ENCODE measurements at regions not wholly inside any gene's neighbourhood (a gene's known extent, or its start where the extent isn't known, plus 50 kb on each side); places are given as distances from the start of the nearest gene placed in this dataset.
"Not testable (repeated sequence)": the region's sequence is repeated elsewhere in the genome, so short reads cannot be mapped to it uniquely, and the experiment has no call there.

DNA sequence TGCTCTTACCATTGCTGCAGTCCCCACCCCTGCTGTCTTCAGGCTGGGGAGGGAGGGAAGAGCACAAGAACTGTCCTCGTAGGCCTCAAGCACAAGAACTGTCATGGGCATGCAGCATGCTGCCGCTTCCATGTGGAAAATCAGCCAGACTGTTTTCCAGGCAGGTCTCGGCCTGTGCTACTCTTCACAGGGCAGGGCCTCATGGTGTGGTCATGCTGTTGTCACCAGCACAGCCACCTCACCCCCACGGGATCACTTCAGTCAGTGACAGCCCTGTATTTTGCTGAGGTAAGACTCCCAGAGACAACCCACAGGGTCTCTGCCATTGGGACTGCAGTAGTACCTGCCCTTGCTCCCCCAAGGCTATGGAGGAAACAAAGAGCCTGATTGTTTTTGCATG is 205.3 kb downstream of the NAP1L3 start:
- Histone ChIP-seq H3K36me3 (replicated peaks in 1 of 2) (no peaks in the 10 kb centered on the region), H3K9me3 (replicated peaks in 1 of 3) (no peaks in the 10 kb centered on the region), H3K4me1 (replicated peaks in 1 of 2) (no peaks in the 10 kb centered on the region), H3K4me3 (no peak overlapping the region), H3K27me3 (no peaks in the 10 kb centered on the region), H3K27ac (no peak overlapping the region)
- intact Hi-C loops (cut with DNase I), result no loop called here
- TF ChIP-seq POLR2A (IDR thresholded peaks at IDR 0.05), result no peak
- TF ChIP-seq CTCF (IDR thresholded peaks at IDR 0.05), result no peak
- WGBS, 4 donors, result 74 to 93% (median 82%) methylated on average over 1 to 4 of the region's 4 CpGs
- DNase-seq, result no peak

GRCh38 chrX:93466383-93466782 is 207.0 kb downstream of the NAP1L3 start:
- TF ChIP-seq POLR2A (IDR thresholded peaks at IDR 0.05) (no peak), CTCF (IDR thresholded peaks at IDR 0.05) (no peak)
- intact Hi-C loops (cut with DNase I), result no loop called here
- H3K4me3 ChIP-seq, result no peak overlapping the region
- H3K9me3 ChIP-seq (replicated peaks in 1 of 3), result no peaks in the 10 kb centered on the region
- no peaks in the 10 kb centered on the region for H3K36me3 ChIP-seq (replicated peaks in 1 of 2)
- WGBS, 4 donors, result 55 to 68% (median 63%) methylated on average over 1 of the region's 1 CpG
- no peak overlapping the region for H3K27ac ChIP-seq
- no peak for DNase-seq
- no peaks in the 10 kb centered on the region for H3K27me3 ChIP-seq
- H3K4me1 ChIP-seq (replicated peaks in 1 of 2), result no peaks in the 10 kb centered on the region

GRCh38 chrX:93461060-93461459 is 212.3 kb downstream of the NAP1L3 start:
- no peaks in the 10 kb centered on the region for H3K4me1 ChIP-seq (replicated peaks in 1 of 2)
- intact Hi-C loops (cut with DNase I), result no loop called here
- H3K9me3 ChIP-seq (replicated peaks in 1 of 3), result no peaks in the 10 kb centered on the region
- H3K27me3 ChIP-seq, result peaks cover 12% of the 10 kb centered on the region
- TF ChIP-seq POLR2A (IDR thresholded peaks at IDR 0.05) (no peak), CTCF (IDR thresholded peaks at IDR 0.05) (no peak)
- DNase-seq, result no peak
- no peaks in the 10 kb centered on the region for H3K36me3 ChIP-seq (replicated peaks in 1 of 2)
- no peak overlapping the region for H3K4me3 ChIP-seq
- 73 to 80% (median 77%) methylated on average over 3 of the region's 3 CpGs for WGBS, 4 donors
- no peak overlapping the region for H3K27ac ChIP-seq

DNA sequence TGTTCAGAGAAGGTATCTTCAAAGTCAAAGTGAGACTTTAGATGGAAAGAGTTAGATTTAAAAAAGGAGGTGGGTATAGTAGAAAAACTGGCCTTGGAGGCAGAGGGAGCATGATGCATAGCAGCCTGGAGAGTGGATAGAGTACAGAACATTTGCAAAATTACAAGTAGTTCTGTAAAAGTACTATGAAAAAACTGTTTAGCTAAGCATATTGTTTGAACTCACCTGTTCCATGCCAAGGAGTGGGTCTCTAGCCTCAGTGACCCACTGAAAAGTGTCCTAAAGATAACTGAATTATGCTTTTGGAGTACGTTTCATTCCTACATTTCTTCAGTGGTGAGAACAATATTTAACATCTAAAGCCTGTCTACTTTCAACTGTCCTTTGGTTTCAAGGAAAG is 218.9 kb downstream of the NAP1L3 start:
- no peak overlapping the region for H3K4me3 ChIP-seq
- no peaks in the 10 kb centered on the region for H3K9me3 ChIP-seq (replicated peaks in 1 of 3)
- H3K27me3 ChIP-seq, result peaks cover 20% of the 10 kb centered on the region
- 57 to 100% (median 70%) methylated on average over 1 of the region's 1 CpG for WGBS, 4 donors
- no peaks in the 10 kb centered on the region for H3K36me3 ChIP-seq (replicated peaks in 1 of 2)
- TF ChIP-seq POLR2A (IDR thresholded peaks at IDR 0.05) (no peak), CTCF (IDR thresholded peaks at IDR 0.05) (no peak)
- intact Hi-C loops (cut with DNase I), result no loop called here
- DNase-seq, result no peak
- H3K27ac ChIP-seq, result no peak overlapping the region
- H3K4me1 ChIP-seq (replicated peaks in 1 of 2), result no peaks in the 10 kb centered on the region

- H3K27me3 ChIP-seq; H3K4me3 ChIP-seq; intact Hi-C loops (cut with DNase I); H3K27ac ChIP-seq; H3K36me3 ChIP-seq (replicated peaks in 1 of 2); H3K9me3 ChIP-seq (replicated peaks in 1 of 3); H3K4me1 ChIP-seq (replicated peaks in 1 of 2); DNase-seq: not testable (repeated sequence)
- WGBS, 4 donors, result 87 to 92% (median 90%) methylated on average over 6 of the region's 6 CpGs
Observed at GRCh38 chrX:93434721-93435120, 238.7 kb downstream of the NAP1L3 start.

Data from adrenal gland (tissue), 9 donors.